ENCODE measurements at regions not wholly inside any gene's neighbourhood (a gene's known extent, or its start where the extent isn't known, plus 50 kb on each side); places are given as distances from the start of the nearest gene placed in this dataset.

- no peak overlapping the region for H4K91ac ChIP-seq (replicated peaks; ENCODE audit: insufficient read length, low read length)
- no peak overlapping the region for H4K5ac ChIP-seq (ENCODE audit: insufficient read length, low read depth, low read length)
- WGBS, 2 experiments (ENCODE audit: extremely low coverage in 1 of 2, insufficient coverage in 1 of 2, insufficient read length in 1 of 2, insufficient replicate concordance in 2 of 2, low coverage in 1 of 2, low lambda C conversion rate in 2 of 2, missing lambda C conversion rate in 1 of 2): 86% methylated on average over 14 of the region's 17 CpGs; no CpG with 5 or more reads in 1 of the 2 experiments
- no peak overlapping the region for H2BK120ac ChIP-seq (replicated peaks; ENCODE audit: low read depth, low read length)
- H2BK20ac ChIP-seq (ENCODE audit: low read length): no peak overlapping the region
- ChIA-PET POLR2A (ENCODE audit: partially characterized antibody) (interaction anchor here (1.0 kb wide), 1 partner anchor 28 kb away, joined by 3 read pairs; no protein-coding TSS in a partner anchor), CTCF (ENCODE audit: partially characterized antibody) (interaction anchor here (1.0 kb wide), 1 partner anchor 17 kb away, joined by 3 read pairs; no protein-coding TSS in a partner anchor)
- H3K27ac ChIP-seq (ENCODE audit: low read depth, low read length): no peak overlapping the region
- H2BK12ac ChIP-seq (ENCODE audit: low read depth, low read length): no peak overlapping the region
- H3K4me1 ChIP-seq (replicated peaks in 1 of 4; ENCODE audit: control insufficient read depth in 3 of 4, insufficient read depth in 4 of 4, low read length in 3 of 4): peaks cover 0 to 21% (median 9%) of the 10 kb centered on the region in 4 experiments; a peak in 6 of 7 replicates
- H2AK5ac ChIP-seq (ENCODE audit: low read depth, low read length): no peak overlapping the region
- H2AFZ ChIP-seq (ENCODE audit: low read length): no peak overlapping the region
- no peak overlapping the region for H3K4me2 ChIP-seq (ENCODE audit: insufficient read depth in 1 of 2, low read depth in 2 of 2, low read length in 2 of 2)
- FAIRE-seq (no peak), DNase-seq (ENCODE audit: low read depth in 1 of 2, low spot score in 2 of 2) (no peak)
- no peak overlapping the region for H3K4ac ChIP-seq (replicated peaks; ENCODE audit: insufficient read length, low read depth, low read length)
- H3K36me3 ChIP-seq (ENCODE audit: control insufficient read depth in 2 of 4, insufficient read depth in 4 of 4, low read length in 3 of 4): no peaks in the 10 kb centered on the region
- no peaks in the 10 kb centered on the region for H3K9me3 ChIP-seq (ENCODE audit: insufficient read depth in 2 of 2, low read depth in 1 of 2, low read length in 1 of 2)
- no peaks in the 10 kb centered on the region for H3K79me2 ChIP-seq (ENCODE audit: control insufficient read depth in 1 of 2, insufficient read depth in 2 of 2, low read length in 2 of 2)
- H3K79me1 ChIP-seq (ENCODE audit: low read depth, low read length): no peaks in the 10 kb centered on the region
- no peak overlapping the region for H3K14ac ChIP-seq (ENCODE audit: insufficient read length)
- no peak overlapping the region for H3K56ac ChIP-seq (replicated peaks; ENCODE audit: insufficient read length, low read depth, low read length)
- no peaks in the 10 kb centered on the region for H3K23me2 ChIP-seq (ENCODE audit: low read depth, low read length)
- no peak overlapping the region for H3K23ac ChIP-seq (ENCODE audit: insufficient read length)
- no peak overlapping the region for H3K18ac ChIP-seq (ENCODE audit: extremely low read depth, low read length)
- no peak overlapping the region for H4K8ac ChIP-seq (ENCODE audit: extremely low read depth, insufficient read depth, low read length)
- H3K4me3 ChIP-seq (ENCODE audit: extremely low read depth in 1 of 4, insufficient read depth in 2 of 4, low read depth in 3 of 4, low read length in 4 of 4): no peak overlapping the region
- H3K27me3 ChIP-seq (replicated peaks in 1 of 4; ENCODE audit: control insufficient read depth in 3 of 4, extremely low read depth in 1 of 4, insufficient read depth in 3 of 4, low read length in 3 of 4): peaks cover 0 to 3% (median 0%) of the 10 kb centered on the region in 4 experiments; a peak in 2 of 7 replicates
- 0 out of 2 replicates have a peak overlapping the region, but pooled peaks have one; percentile 15 for H2BK5ac ChIP-seq (ENCODE audit: low read depth, low read length)
- H4K20me1 ChIP-seq (replicated peaks in 1 of 2; ENCODE audit: control insufficient read depth in 1 of 2, insufficient read depth in 2 of 2, low read length in 2 of 2): no peaks in the 10 kb centered on the region
- no peak overlapping the region for H3K9ac ChIP-seq (replicated peaks in 1 of 4; ENCODE audit: extremely low read depth in 1 of 4, low read depth in 3 of 4, low read length in 3 of 4)
- H2BK15ac ChIP-seq (ENCODE audit: low read length): no peak overlapping the region
- TF ChIP-seq MAFK (IDR thresholded peaks at IDR 0.05; ENCODE audit: low read depth, low read length) (no peak), EGR1 (IDR thresholded peaks at IDR 0.05; ENCODE audit: borderline replicate concordance, low read depth, low read length) (no peak), TEAD4 (IDR thresholded peaks at IDR 0.05; ENCODE audit: low read depth, low read length) (no peak), EP300 (IDR thresholded peaks at IDR 0.05; ENCODE audit: borderline replicate concordance in 1 of 2, low read depth in 2 of 2, low read length in 2 of 2) (no peak), CREB1 (IDR thresholded peaks at IDR 0.05) (no peak), BRCA1 (IDR thresholded peaks at IDR 0.05; ENCODE audit: low read depth, low read length) (no peak), JUND (IDR thresholded peaks at IDR 0.05; ENCODE audit: low read length) (no peak), RAD21 (IDR thresholded peaks at IDR 0.05 in 1 of 2, conservative IDR thresholded peaks at IDR 0.05 in 1 of 2; ENCODE audit: low read depth in 2 of 2, low read length in 2 of 2) (no peak), TAF1 (IDR thresholded peaks at IDR 0.05; ENCODE audit: low read depth, low read length) (no peak), SUZ12 (IDR thresholded peaks at IDR 0.05; ENCODE audit: low read length) (no peak), HDAC6 (IDR thresholded peaks at IDR 0.05; ENCODE audit: low read depth, low read length) (no peak), PHF8 (conservative IDR thresholded peaks at IDR 0.05; ENCODE audit: low read depth, low read length) (no peak), RBBP5 (IDR thresholded peaks at IDR 0.05; ENCODE audit: borderline replicate concordance, low read depth, low read length) (no peak)
Measured at GRCh38 chr1:10938741-10939417, 73.6 kb upstream of the TARDBP start.

Data from H1 (cell line).